ENCODE measurements at regions not wholly inside any gene's neighbourhood (a gene's known extent, or its start where the extent isn't known, plus 50 kb on each side); places are given as distances from the start of the nearest gene placed in this dataset.

- TF ChIP-seq CTCF (IDR thresholded peaks at IDR 0.05 in 2 of 3, conservative IDR thresholded peaks at IDR 0.05 in 1 of 3; ENCODE audit: insufficient read depth in 2 of 3, low read depth in 1 of 3, low read length in 3 of 3), result no peak
- no peak for TF ChIP-seq CBX3 (IDR thresholded peaks at IDR 0.05; ENCODE audit: borderline replicate concordance in 1 of 2, low read length in 2 of 2)
- TF ChIP-seq SP1 (CRISPR knock-in tag; IDR thresholded peaks at IDR 0.05), result no peak
- no peak for TF ChIP-seq TARDBP (IDR thresholded peaks at IDR 0.05)
- no peak for TF ChIP-seq E2F1 (CRISPR knock-in tag; IDR thresholded peaks at IDR 0.05)
- no peak for TF ChIP-seq TAF1 (IDR thresholded peaks at IDR 0.05; ENCODE audit: control insufficient read depth, extremely low read depth, insufficient read depth, low read length, severe bottlenecking)
Measured at GRCh38 chr2:225328192-225328591, 71.3 kb upstream of the NYAP2 start.
